H9 (cell line): ENCODE measurements at regions not wholly inside any gene's neighbourhood (a gene's known extent, or its start where the extent isn't known, plus 50 kb on each side); places are given as distances from the start of the nearest gene placed in this dataset.

ENCODE experiments used
- DNase-seq: peaks from one replicate; pipeline ENCODE4 v3.0.0-alpha.2; 2017
- H2AFZ ChIP-seq: one replicate; pipeline ENCODE4 v1.6.1; 2013; ENCODE audit warnings: mild to moderate bottlenecking, low read length, control low read depth, moderate library complexity
- H2AK5ac ChIP-seq: 2 replicates; pipeline ENCODE4 v1.6.1; 2013; ENCODE audit warnings: low read length, control low read depth, mixed read lengths; ENCODE audit not compliant: insufficient read length
- H2BK120ac ChIP-seq: one replicate; pipeline ENCODE4 v1.6.1; 2013; ENCODE audit warnings: low read depth, mild to moderate bottlenecking, low read length, control low read depth, inconsistent platforms; ENCODE audit not compliant: poor library complexity, severe bottlenecking
- H2BK12ac ChIP-seq: 2 replicates; pipeline ENCODE4 v1.6.1; 2013; ENCODE audit warnings: low read length, control low read depth, mixed read lengths, low read depth; ENCODE audit not compliant: insufficient read length
- H2BK15ac ChIP-seq: 2 replicates; pipeline ENCODE4 v1.6.1; 2013; ENCODE audit warnings: low read depth, low read length, control low read depth
- H2BK20ac ChIP-seq: one replicate; pipeline ENCODE4 v1.6.1; 2013; ENCODE audit warnings: low read depth, mild to moderate bottlenecking, low read length, control low read depth, inconsistent platforms; ENCODE audit not compliant: poor library complexity, severe bottlenecking
- H2BK5ac ChIP-seq: 2 replicates; pipeline ENCODE4 v1.6.1; 2013; ENCODE audit warnings: low read length, control low read depth, mixed read lengths; ENCODE audit not compliant: insufficient read length
- H3K14ac ChIP-seq: 2 replicates; pipeline ENCODE4 v1.6.1; 2013; ENCODE audit warnings: low read length, control low read depth; ENCODE audit not compliant: insufficient read depth
- H3K18ac ChIP-seq: 2 replicates; pipeline ENCODE4 v1.6.1; 2013; ENCODE audit warnings: low read depth, mild to moderate bottlenecking, mixed read lengths, low read length, control low read depth; ENCODE audit not compliant: insufficient read length
- H3K23ac ChIP-seq: 2 replicates; pipeline ENCODE4 v1.6.1; 2013; ENCODE audit warnings: low read length, control low read depth, mixed read lengths, low read depth; ENCODE audit not compliant: insufficient read length
- H3K23me2 ChIP-seq: 2 replicates; pipeline ENCODE4 v1.6.1; 2013; ENCODE audit warnings: low read depth, mild to moderate bottlenecking, mixed read lengths, low read length, control low read depth; ENCODE audit not compliant: insufficient read length, poor library complexity, severe bottlenecking
- H3K27ac ChIP-seq: 2 replicates; pipeline ENCODE4 v1.5.1; 2013; ENCODE audit warnings: low read length, control low read depth, mixed read lengths, low read depth; ENCODE audit not compliant: insufficient read length
- H3K27me3 ChIP-seq: 2 replicates; pipeline ENCODE4 v1.6.1; 2013; ENCODE audit warnings: low read length, control low read depth, inconsistent platforms; ENCODE audit not compliant: insufficient read depth
- H3K4ac ChIP-seq: 2 replicates; pipeline ENCODE4 v1.6.1; 2013; ENCODE audit warnings: low read depth, mild to moderate bottlenecking, control low read depth, inconsistent platforms, low read length, moderate library complexity
- H3K4me1 ChIP-seq: 2 replicates; pipeline ENCODE4 v1.6.1; 2013; ENCODE audit warnings: low read length, control low read depth, inconsistent platforms; ENCODE audit not compliant: insufficient read depth
- H3K4me2 ChIP-seq: 2 replicates; pipeline ENCODE4 v1.6.1; 2013; ENCODE audit warnings: low read length, control low read depth, mixed read lengths; ENCODE audit not compliant: insufficient read length, insufficient read depth
- H3K56ac ChIP-seq: 2 replicates; pipeline ENCODE4 v1.6.1; 2013; ENCODE audit warnings: low read depth, mild to moderate bottlenecking, mixed read lengths, low read length, control low read depth; ENCODE audit not compliant: insufficient read length
- H3K79me1 ChIP-seq: 2 replicates; pipeline ENCODE4 v1.6.1; 2013; ENCODE audit warnings: low read depth, mild to moderate bottlenecking, moderate library complexity, low read length, control low read depth, inconsistent platforms; ENCODE audit not compliant: insufficient read depth, poor library complexity, severe bottlenecking
- H3K79me2 ChIP-seq: 2 replicates; pipeline ENCODE4 v1.6.1; 2013; ENCODE audit warnings: low read length, control low read depth, inconsistent platforms; ENCODE audit not compliant: insufficient read depth
- H3K9ac ChIP-seq: 2 replicates; pipeline ENCODE4 v1.6.1; 2013; ENCODE audit warnings: low read length, control low read depth, mixed read lengths; ENCODE audit not compliant: insufficient read length; ENCODE audit errors: extremely low read depth
- H3K9me3 ChIP-seq: one replicate; pipeline ENCODE4 v1.6.1; 2013; ENCODE audit warnings: low read depth, low read length, inconsistent platforms; ENCODE audit not compliant: control insufficient read depth
- H3T11ph ChIP-seq: one replicate; pipeline ENCODE4 v1.6.1; 2013; ENCODE audit warnings: mild to moderate bottlenecking, low read length, control low read depth, inconsistent platforms
- H4K20me1 ChIP-seq: one replicate; pipeline ENCODE4 v1.6.1; 2013; ENCODE audit not compliant: control insufficient read depth, insufficient read length, insufficient read depth
- H4K5ac ChIP-seq: 2 replicates; pipeline ENCODE4 v1.6.1; 2013; ENCODE audit warnings: low read depth, mild to moderate bottlenecking, mixed read lengths, low read length, control low read depth; ENCODE audit not compliant: insufficient read length
- H4K8ac ChIP-seq: replicated peaks from 2 replicates; pipeline ENCODE4 v1.6.1; 2013; ENCODE audit warnings: low read length, control low read depth, mixed read lengths, low read depth; ENCODE audit not compliant: insufficient read length
- H4K91ac ChIP-seq: 2 replicates; pipeline ENCODE4 v1.6.1; 2013; ENCODE audit warnings: low read depth, mild to moderate bottlenecking, moderate library complexity, mixed read lengths, low read length, control low read depth; ENCODE audit not compliant: insufficient read length
- H3K27ac Mint-ChIP-seq, 3 experiments: 2 replicates in 2 of 3; 3 replicates in 1 of 3; pipeline ENCODE4 v1.8.0; 2020 to 2021; ENCODE audit warnings: mixed read lengths in 3 of 3, mild to moderate bottlenecking in 1 of 3, moderate library complexity in 1 of 3
- H3K27me3 Mint-ChIP-seq: 2 replicates; pipeline ENCODE4 v1.8.0; 2021; ENCODE audit warnings: low read depth, mild to moderate bottlenecking, moderate library complexity, mixed read lengths
- H3K36me3 Mint-ChIP-seq, 3 experiments: 2 replicates in 2 of 3; 3 replicates in 1 of 3; pipeline ENCODE4 v1.8.0; 2020 to 2021; ENCODE audit warnings: low read depth in 3 of 3, mixed read lengths in 3 of 3; ENCODE audit not compliant: insufficient read depth in 1 of 3
- H3K4me1 Mint-ChIP-seq, 2 experiments: 2 replicates each; pipeline ENCODE4 v1.8.0; 2020; ENCODE audit warnings: mixed read lengths in 2 of 2
- H3K4me3 Mint-ChIP-seq, 2 experiments: 2 replicates in 1 of 2; 3 replicates in 1 of 2; pipeline ENCODE4 v1.8.0; 2020 to 2021; ENCODE audit warnings: mild to moderate bottlenecking in 2 of 2, mixed read lengths in 2 of 2, moderate library complexity in 1 of 2
- H3K9me3 Mint-ChIP-seq, 2 experiments: 2 replicates in 1 of 2; 3 replicates in 1 of 2; pipeline ENCODE4 v1.8.0; 2020; ENCODE audit warnings: mild to moderate bottlenecking in 2 of 2, mixed read lengths in 2 of 2, moderate library complexity in 1 of 2
- WGBS: extraction: QIAGEN DNeasy Blood & Tissue Kit; methylation state at CpG from one replicate; pipeline ENCODE4 v1.1.7; 2013; ENCODE audit warnings: missing lambda C conversion rate, low lambda C conversion rate, mixed read lengths; ENCODE audit not compliant: insufficient read length; ENCODE audit errors: extremely low coverage; 5-methylcytosine and 5-hydroxymethylcytosine counted together
- TF ChIP-seq, protein P1 (sequence below): fragments of 200-600 bp; sonication (generic); conservative IDR thresholded peaks from 3 replicates; pipeline ENCODE4 v1.8.0; 2021; ENCODE audit warnings: antibody characterized with exemption, mild to moderate bottlenecking

- H3K9me3 ChIP-seq = no peaks in the 10 kb centered on the region
- no peak overlapping the region for H2AK5ac ChIP-seq
- Mint-ChIP-seq H3K27me3 (no peaks in the 10 kb centered on the region), H3K27ac (no peak overlapping the region), H3K4me1 (peaks cover 0 to 5% of the 10 kb centered on the region in 2 experiments; a peak in 2 of 4 replicates), H3K9me3 (no peaks in the 10 kb centered on the region), H3K36me3 (no peaks in the 10 kb centered on the region), H3K4me3 (no peak overlapping the region)
- no peaks in the 10 kb centered on the region for H3K23me2 ChIP-seq
- no peak overlapping the region for H2BK15ac ChIP-seq
- H4K8ac ChIP-seq = no peak overlapping the region
- no CpG with 5 or more reads among the region's 15 CpGs for WGBS
- H3T11ph ChIP-seq = no peak overlapping the region
- no peak overlapping the region for H3K9ac ChIP-seq
- H3K18ac ChIP-seq = no peak overlapping the region
- H3K56ac ChIP-seq = no peak overlapping the region
- no peak overlapping the region for H2BK5ac ChIP-seq
- no peaks in the 10 kb centered on the region for H4K20me1 ChIP-seq
- no peak overlapping the region for H2AFZ ChIP-seq
- H3K27ac ChIP-seq = no peak overlapping the region
- H4K5ac ChIP-seq = no peak overlapping the region
- TF ChIP-seq, protein P1, sequence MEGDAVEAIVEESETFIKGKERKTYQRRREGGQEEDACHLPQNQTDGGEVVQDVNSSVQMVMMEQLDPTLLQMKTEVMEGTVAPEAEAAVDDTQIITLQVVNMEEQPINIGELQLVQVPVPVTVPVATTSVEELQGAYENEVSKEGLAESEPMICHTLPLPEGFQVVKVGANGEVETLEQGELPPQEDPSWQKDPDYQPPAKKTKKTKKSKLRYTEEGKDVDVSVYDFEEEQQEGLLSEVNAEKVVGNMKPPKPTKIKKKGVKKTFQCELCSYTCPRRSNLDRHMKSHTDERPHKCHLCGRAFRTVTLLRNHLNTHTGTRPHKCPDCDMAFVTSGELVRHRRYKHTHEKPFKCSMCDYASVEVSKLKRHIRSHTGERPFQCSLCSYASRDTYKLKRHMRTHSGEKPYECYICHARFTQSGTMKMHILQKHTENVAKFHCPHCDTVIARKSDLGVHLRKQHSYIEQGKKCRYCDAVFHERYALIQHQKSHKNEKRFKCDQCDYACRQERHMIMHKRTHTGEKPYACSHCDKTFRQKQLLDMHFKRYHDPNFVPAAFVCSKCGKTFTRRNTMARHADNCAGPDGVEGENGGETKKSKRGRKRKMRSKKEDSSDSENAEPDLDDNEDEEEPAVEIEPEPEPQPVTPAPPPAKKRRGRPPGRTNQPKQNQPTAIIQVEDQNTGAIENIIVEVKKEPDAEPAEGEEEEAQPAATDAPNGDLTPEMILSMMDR = no peak
- no peak overlapping the region for H2BK20ac ChIP-seq
- H2BK120ac ChIP-seq = no peak overlapping the region
- H3K4me1 ChIP-seq = no peaks in the 10 kb centered on the region
- H3K23ac ChIP-seq = no peak overlapping the region
- H3K79me2 ChIP-seq = no peaks in the 10 kb centered on the region
- H2BK12ac ChIP-seq = no peak overlapping the region
- H3K27me3 ChIP-seq = no peaks in the 10 kb centered on the region
- H3K14ac ChIP-seq = no peak overlapping the region
- H3K4ac ChIP-seq = no peak overlapping the region
- H4K91ac ChIP-seq = no peak overlapping the region
- no peak for DNase-seq
- H3K4me2 ChIP-seq = no peak overlapping the region
- H3K79me1 ChIP-seq = no peaks in the 10 kb centered on the region
These were observed 64.6 kb downstream of the ENC1 start for GRCh38 chr5:74575741-74576538.
